GM21619 (cell line): ENCODE measurements at regions not wholly inside any gene's neighbourhood (a gene's known extent, or its start where the extent isn't known, plus 50 kb on each side); places are given as distances from the start of the nearest gene placed in this dataset.

ENCODE experiments used
- ATAC-seq: cut with Tn5 transposase; IDR thresholded peaks from one replicate; pipeline ENCODE4 v1.9.1; 2021; ENCODE audit not compliant: unreplicated experiment

DNA sequence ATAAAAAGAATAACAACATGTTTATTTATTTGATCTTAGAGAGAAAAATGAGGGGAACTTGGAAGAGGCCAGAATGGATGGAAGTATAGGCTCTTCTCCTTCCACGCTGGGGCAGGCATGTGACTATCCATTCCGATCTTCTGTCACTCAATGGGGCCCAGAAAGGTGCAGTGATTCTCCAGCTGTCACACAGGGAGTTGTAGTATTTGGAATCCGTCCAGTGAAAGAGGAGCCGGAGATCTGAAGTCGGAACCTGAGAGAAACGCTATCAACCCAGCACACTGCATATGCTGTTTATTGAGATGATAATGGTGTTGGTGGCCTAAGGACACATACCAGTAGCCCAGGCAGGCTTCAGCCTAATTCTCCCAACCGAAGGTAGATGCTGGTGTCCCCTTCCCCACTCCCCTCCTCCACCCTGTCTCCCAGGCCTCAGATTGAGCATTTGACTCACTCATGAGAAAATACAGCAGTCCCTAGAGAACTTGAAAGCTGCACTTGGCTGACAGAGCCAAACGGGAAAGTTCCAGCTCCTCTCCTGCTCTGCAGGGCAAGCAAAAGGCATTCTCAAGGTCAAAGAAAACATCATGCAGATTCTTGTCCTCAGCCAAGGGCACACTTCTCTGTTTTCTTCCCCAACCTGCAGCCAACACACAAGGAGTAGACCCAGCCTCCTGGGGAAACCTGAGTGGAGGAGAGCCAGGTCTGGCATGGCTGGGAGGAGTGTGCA lies 100.4 kb downstream of the IRF2BPL start:
- no peak for ATAC-seq

DNA sequence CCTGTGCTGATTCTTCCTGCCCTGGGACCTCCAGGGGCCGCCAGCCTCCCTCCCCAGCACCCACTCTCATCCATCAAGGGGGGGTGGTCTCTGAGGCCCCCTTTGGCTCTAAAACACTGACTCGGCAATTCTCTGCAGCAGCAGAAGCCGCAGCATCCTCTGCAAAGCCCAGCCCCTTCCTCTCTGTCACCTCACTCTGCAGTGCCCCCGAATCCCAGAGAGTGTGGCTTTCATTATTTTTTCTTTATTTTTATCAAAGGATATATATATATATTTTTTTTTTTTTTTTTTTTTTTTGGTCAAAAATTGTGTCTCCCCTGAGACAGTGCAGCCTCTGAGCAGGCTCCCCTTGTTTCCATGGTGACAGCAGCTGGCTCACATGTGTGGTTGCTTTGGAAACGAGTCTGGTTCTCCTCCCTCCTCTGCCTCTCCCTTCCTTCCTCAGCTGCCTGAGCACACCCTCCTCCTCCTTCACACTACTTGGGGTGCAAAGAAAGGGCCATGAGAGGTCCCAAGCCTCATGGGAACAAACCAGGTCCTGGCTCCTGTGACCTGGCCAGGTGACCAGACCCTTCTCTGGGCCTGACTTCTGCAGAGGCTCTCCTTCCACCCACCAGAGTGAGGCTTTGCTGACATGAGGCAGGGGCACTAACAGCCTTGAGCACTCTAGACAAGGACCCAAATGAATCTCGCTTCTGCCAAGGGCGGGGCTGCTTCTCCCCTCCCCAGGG lies 100.5 kb downstream of the LRRC74A start:
- peak; percentile 73 for ATAC-seq

DNA sequence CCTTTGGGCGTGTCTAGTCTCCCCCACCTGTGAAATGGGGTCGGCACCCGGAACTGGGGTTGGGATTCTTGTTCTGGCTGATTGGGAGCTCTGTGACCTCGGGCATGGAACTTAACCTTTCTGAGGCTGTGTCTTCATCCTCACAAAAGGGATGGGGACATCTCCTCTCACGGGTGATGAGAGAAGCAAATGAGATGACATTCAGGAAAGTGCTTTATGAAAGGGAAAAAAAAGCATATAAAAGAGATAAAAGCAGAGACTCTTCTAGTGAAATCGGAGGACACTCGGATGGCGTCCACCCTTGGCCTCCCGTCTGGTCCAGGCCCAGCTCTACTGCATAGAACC lies 98.9 kb downstream of the LRRC74A start:
- ATAC-seq, result no peak

DNA sequence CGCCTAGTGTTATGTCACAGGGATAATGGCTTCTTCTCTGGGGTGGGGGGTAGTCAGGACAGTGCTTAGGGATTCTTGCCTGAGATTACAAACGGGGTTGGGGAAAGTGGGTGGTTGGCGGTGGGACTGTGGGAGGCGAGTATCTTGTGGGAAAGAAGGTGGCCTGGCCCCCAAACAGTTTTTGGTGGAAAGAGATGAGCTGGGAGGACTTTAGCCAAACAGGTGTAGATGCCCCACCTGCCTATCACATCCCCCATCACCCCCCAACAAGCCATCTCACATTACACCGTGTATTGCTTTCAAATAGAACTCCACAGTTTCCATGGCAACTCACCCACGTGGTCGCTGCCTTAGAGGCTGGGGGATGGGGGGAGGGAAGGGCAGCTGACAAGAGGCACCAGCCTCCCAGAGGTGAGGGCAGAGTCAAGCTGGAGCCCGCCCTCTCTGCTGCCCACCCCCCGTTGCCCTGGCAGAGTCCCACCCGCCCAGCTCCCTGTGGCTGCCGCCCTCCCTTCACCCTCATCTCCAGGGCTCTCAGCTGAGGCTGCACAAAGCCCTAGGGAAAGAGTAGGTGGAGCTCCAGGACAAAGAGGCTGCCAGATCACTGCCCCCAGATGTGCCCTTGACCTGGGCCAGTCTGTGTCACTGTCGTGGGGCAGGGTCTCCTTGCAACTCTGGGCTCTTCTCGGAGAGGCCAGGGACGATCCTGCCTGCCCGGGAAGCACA lies 98.3 kb downstream of the LRRC74A start:
- ATAC-seq, result no peak

DNA sequence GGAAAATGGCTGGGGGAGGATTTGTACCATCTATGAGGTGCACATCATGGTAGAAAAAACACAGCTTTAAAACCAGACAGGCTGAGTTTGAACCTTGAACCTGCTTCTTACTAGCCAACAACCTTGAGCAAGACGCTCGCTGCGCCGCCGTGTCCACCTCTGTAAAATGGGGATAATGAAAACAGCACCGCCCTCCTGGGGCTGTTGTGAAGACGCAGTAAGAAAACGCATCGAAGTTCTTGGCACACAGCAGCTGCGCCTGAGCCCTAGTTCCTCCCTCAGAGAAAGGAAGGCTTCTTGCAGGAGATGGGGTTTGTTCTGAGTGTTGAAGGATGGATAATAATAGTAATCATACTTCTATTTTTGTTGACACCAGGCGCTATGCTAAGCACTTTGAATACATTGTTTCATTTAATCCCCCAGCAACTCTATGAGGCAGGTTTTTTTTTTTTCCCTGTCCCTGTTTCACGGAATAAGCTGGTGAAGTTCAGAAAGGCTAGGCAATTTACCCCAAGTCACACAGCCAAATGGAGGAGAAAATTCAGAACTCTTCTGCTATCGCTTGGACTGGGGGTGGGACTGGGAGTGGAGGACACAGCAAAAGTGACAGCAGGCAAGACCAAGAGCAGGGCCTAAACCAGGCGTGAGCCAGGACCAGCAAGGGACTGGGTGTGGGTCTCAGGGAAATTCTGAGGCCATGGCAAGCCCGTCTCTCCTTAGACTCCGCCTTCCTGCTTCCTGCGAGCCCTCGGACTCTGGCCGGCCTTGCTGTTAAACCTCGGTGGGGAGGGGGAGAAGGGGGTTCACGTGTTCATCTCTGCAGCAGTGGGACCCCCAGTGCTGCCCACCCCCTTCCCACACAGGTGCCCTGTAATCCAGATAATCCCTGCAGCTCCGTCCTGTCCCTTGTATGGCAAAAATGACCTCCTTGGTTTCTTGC lies 97.5 kb downstream of the LRRC74A start:
- no peak for ATAC-seq

DNA sequence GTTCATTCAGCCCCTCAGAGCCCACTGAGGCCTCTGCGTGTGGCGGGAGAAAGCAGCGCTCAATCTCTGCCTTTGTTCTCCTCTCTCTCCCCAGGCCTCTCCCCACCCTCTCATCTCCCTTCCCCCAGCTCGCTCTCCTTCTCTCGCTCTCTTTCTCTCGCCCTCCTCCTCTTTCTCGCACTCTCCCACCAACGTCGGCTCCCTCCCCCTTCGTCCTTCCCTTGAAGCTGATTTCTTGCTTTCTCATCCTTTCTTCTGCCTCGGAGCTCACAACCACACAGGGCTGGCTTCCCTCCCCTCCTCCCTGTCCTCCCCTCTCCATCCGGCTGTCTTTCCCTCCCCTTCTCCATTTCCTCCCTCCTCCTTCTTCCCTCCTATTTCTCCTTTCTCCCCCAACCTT lies 96.4 kb downstream of the LRRC74A start:
- ATAC-seq, result no peak

DNA sequence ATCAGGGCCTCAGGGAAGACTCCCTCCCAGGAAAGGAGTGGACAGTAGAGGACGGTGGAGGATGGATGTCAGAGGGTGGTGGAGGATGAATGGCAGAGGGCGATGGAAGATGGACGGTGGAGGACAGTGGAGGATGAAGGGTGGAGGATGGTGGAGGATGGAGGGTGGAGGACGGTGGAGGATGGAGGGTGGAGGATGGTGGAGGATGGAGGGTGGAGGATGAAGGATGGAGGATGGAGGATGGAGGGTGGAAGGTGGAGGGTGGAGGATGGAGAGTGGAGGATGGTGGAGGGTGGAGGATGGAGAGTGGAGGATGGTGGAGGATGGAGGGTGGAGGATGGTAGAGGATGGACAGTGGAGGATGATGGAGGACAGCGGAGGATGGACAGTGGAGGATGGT lies 95.9 kb downstream of the LRRC74A start:
- no peak for ATAC-seq

DNA sequence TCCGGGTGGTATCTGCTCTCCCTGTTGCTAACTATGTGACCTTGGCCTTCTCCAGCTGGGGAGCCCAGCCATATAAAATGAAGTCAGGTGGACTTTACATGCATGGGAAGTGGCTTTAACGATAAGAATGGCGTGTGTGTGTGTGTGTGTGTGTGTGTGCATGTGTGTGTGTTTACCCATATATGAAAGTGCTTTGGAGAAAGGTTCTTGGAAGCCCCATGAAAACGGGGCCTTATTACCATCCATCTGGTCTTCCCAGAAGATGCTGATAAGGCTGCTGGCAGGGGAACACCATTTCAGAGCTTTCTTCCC lies 94.8 kb downstream of the LRRC74A start:
- no peak for ATAC-seq

DNA sequence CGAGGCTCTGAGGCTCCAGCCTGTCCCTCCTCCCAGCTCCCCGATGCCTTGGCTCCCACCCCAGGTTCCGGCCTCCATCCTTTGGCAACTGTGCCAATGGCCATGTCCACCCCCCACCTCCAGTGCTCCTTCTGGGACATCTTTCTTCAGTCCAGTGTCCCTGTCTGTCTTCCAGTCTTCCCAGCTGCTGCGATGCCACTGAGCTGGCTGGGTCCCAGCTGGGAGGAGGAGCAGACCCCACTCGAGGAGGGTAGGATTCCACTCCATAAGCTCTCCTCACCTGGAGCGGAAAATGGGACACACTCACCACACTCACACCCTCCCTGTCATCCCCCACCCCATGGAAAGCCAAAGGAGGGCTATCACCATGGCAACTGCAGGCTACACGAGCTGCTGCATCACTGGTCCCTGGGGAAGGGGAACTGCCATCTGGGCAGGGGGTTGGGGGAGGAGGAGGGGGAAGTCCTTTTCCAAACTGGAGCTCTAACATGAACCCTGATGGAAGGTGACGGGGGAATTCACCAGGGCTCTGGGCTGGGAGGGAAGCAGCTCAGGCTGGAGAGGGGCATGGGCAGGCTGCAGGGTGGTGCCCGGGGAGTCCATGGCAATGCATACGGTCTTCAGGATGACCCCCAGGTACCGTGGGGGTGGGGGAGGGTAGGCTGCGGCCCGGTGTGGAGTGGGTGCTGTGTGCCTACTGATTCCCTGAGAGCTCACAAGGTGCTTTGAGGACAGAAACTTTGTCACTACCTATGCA lies 94.3 kb downstream of the LRRC74A start:
- ATAC-seq, result no peak

DNA sequence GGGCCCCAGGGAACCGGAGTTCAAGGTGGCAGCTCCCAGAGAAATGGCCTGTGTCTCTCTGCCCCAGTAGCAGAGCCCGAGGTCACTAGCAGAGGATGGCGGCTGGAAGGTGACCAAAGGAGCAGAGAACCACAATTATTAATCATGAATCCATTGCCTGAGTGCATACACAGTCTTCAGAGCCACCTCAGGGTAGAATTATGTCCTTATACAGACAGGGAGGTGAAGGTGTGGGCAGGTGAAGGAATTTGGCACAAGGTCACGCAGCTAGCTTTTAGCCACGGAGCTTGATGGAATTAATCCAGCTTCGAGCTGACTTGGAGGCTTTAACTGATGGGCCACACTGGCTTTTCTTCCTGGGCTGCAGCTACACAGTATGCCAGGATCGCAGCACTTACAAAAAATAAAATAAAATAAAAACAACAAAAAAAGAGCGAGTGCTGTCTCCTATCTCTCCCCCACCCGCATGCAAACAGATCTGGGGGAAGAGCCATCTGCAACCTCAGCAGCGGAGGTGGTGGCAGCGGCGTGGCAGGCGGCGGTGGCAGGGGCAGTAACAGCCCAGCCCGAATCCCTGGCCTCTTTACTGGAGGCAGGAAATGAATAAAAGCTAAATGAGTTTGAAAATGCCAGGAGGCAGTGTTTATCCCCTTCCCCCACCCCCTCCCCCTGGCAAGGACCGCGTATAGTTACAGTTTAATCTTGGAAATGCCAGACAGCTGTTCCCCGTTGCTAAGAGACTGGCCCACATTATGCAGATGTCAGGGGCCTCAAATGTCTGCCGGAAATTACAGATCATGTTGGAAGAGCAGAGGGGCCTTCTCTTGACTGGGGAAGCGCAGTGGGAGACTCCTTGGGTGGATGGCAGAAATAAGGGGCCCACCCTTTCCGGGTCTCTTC lies 93.5 kb downstream of the LRRC74A start:
- ATAC-seq, result no peak
